HG02943 (cell line): ENCODE measurements at regions not wholly inside any gene's neighbourhood (a gene's known extent, or its start where the extent isn't known, plus 50 kb on each side); places are given as distances from the start of the nearest gene placed in this dataset.
"Not testable (repeated sequence)": the region's sequence is repeated elsewhere in the genome, so short reads cannot be mapped to it uniquely, and the experiment has no call there.

Experiments
- ATAC-seq: cut with Tn5 transposase; IDR thresholded peaks from one replicate; pipeline ENCODE4 v1.9.1; 2021; ENCODE audit warnings: mild to moderate bottlenecking, low read depth, moderate library complexity; ENCODE audit not compliant: unreplicated experiment

GRCh38 chr11:36741515-36741914 lies 143.5 kb upstream of the RAG2 start:
- ATAC-seq, result no peak

- no peak for ATAC-seq
Measured at GRCh38 chr11:36738292-36738861, 140.3 kb upstream of the RAG2 start.

- ATAC-seq, result no peak
Measured at GRCh38 chr11:36736103-36736502, 138.1 kb upstream of the RAG2 start.

- not testable (repeated sequence) for ATAC-seq
Measured at GRCh38 chr11:36733721-36734120, 135.7 kb upstream of the RAG2 start.

GRCh38 chr11:36730761-36731160 lies 132.7 kb upstream of the RAG2 start:
- ATAC-seq, result no peak

- no peak for ATAC-seq
Measured at GRCh38 chr11:36729825-36730224, 131.8 kb upstream of the RAG2 start.

GRCh38 chr11:36726420-36726819 lies 128.4 kb upstream of the RAG2 start:
- ATAC-seq, result no peak

- no peak for ATAC-seq
Measured at GRCh38 chr11:36724742-36725385, 126.8 kb upstream of the RAG2 start.

- no peak for ATAC-seq
Measured at GRCh38 chr11:36722421-36722820, 124.4 kb upstream of the RAG2 start.

GRCh38 chr11:36719358-36720107 lies 121.5 kb upstream of the RAG2 start:
- ATAC-seq, result no peak

- no peak for ATAC-seq
Measured at GRCh38 chr11:36718451-36718850, 120.4 kb upstream of the RAG2 start.

GRCh38 chr11:36713715-36714114 lies 115.7 kb upstream of the RAG2 start:
- ATAC-seq, result no peak

- ATAC-seq, result no peak
Measured at GRCh38 chr11:36711104-36711825, 113.2 kb upstream of the RAG2 start.
